MM.1S (cell line): ENCODE measurements at regions not wholly inside any gene's neighbourhood (a gene's known extent, or its start where the extent isn't known, plus 50 kb on each side); places are given as distances from the start of the nearest gene placed in this dataset.

ENCODE experiments used
- EZH2 ChIP-seq: fragments of 300-600 bp; sonication (generic); optimal IDR thresholded peaks from 2 replicates; pipeline ENCODE3; 2017; ENCODE audit warnings: low read depth, mild to moderate bottlenecking, antibody characterized with exemption, low read length, mixed read lengths
- TF ChIP-seq, protein P1 (sequence below): fragments of 300-600 bp; sonication (generic); IDR thresholded peaks from 2 replicates; pipeline ENCODE4 v1.5.1; 2016; ENCODE audit warnings: antibody characterized with exemption, low read length, mixed read lengths

DNA sequence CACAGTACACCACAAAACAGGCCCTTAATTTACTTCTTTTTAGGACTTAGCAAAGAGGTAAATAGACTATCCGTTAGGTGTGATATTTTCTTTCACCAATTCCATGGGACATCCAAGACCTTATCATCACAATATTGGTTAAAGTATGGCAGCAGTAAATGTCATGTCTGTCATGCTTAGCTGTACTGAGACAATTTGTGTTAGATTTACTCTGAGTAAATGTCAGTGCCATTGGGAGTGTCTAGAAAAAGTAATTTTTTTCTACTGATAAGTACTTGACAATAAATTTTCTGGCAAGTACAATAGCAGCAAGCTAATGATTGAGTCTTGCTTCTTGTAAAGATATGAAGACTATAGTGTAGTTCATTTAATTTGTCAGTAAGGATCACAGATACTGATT lies 756.1 kb downstream of the FAM133A start:
- TF ChIP-seq, protein P1, sequence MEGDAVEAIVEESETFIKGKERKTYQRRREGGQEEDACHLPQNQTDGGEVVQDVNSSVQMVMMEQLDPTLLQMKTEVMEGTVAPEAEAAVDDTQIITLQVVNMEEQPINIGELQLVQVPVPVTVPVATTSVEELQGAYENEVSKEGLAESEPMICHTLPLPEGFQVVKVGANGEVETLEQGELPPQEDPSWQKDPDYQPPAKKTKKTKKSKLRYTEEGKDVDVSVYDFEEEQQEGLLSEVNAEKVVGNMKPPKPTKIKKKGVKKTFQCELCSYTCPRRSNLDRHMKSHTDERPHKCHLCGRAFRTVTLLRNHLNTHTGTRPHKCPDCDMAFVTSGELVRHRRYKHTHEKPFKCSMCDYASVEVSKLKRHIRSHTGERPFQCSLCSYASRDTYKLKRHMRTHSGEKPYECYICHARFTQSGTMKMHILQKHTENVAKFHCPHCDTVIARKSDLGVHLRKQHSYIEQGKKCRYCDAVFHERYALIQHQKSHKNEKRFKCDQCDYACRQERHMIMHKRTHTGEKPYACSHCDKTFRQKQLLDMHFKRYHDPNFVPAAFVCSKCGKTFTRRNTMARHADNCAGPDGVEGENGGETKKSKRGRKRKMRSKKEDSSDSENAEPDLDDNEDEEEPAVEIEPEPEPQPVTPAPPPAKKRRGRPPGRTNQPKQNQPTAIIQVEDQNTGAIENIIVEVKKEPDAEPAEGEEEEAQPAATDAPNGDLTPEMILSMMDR = no peak
- TF ChIP-seq EZH2 = no peak
